CD14-positive monocyte (primary cell): ENCODE measurements at regions not wholly inside any gene's neighbourhood (a gene's known extent, or its start where the extent isn't known, plus 50 kb on each side); places are given as distances from the start of the nearest gene placed in this dataset.

Experiments
- DNase-seq, 3 donors: peaks; one replicate each; pipeline ENCODE4 v3.0.0-alpha.2; 2011 to 2022
- H2AFZ ChIP-seq: 2 replicates; pipeline ENCODE4 v1.6.0; 2012; ENCODE audit warnings: mild to moderate bottlenecking, low read depth, low read length, inconsistent platforms; ENCODE audit not compliant: insufficient read depth, poor library complexity, severe bottlenecking
- H3K27ac ChIP-seq, 2 donors: 1 replicate in 1 of 2; 2 replicates in 1 of 2; pipeline ENCODE4 v1.5.1; 2012 to 2013; ENCODE audit warnings: low read length in 2 of 2, control low read depth in 1 of 2, inconsistent platforms in 1 of 2, low read depth in 1 of 2, mild to moderate bottlenecking in 1 of 2
- H3K27me3 ChIP-seq, 2 donors: one replicate each; pipeline versions ENCODE4 v1.6.0 to v1.6.1; 2011 to 2013; ENCODE audit warnings: low read length in 2 of 2; ENCODE audit not compliant: control insufficient read depth in 2 of 2, insufficient read depth in 2 of 2
- H3K36me3 ChIP-seq, 2 donors: replicated peaks in 1 of 2; 1 replicate in 1 of 2; 2 replicates in 1 of 2; pipeline versions ENCODE4 v1.5.1 to v1.6.1; 2012 to 2013; ENCODE audit warnings: low read length in 2 of 2, control low read depth in 1 of 2, inconsistent platforms in 1 of 2, mild to moderate bottlenecking in 1 of 2; ENCODE audit not compliant: insufficient read depth in 2 of 2, control insufficient read depth in 1 of 2
- H3K4me1 ChIP-seq, 2 donors: 1 replicate in 1 of 2; 2 replicates in 1 of 2; pipeline versions ENCODE4 v1.5.1 to v1.6.1; 2012 to 2013; ENCODE audit warnings: low read length in 2 of 2, control low read depth in 1 of 2, inconsistent platforms in 1 of 2, mild to moderate bottlenecking in 1 of 2, moderate library complexity in 1 of 2; ENCODE audit not compliant: insufficient read depth in 2 of 2, control insufficient read depth in 1 of 2
- H3K4me2 ChIP-seq: replicated peaks from 2 replicates; pipeline ENCODE3; 2012; ENCODE audit warnings: low read length, moderate library complexity, mild to moderate bottlenecking; ENCODE audit not compliant: poor library complexity, severe bottlenecking; ENCODE audit errors: extremely low read depth
- H3K4me3 ChIP-seq, 3 experiments: fragments of 200-600 bp in 1 of 3; sonication (generic) in 1 of 3; replicated peaks in 1 of 3; 1 replicate in 2 of 3; 2 replicates in 1 of 3; pipeline ENCODE4 v1.5.1; 2011 to 2013; ENCODE audit warnings: low read length in 3 of 3, mild to moderate bottlenecking in 3 of 3, control low read depth in 2 of 3, low read depth in 2 of 3, inconsistent platforms in 1 of 3, moderate library complexity in 1 of 3
- H3K79me2 ChIP-seq: 2 replicates; pipeline ENCODE4 v1.6.0; 2012; ENCODE audit warnings: mild to moderate bottlenecking, control low read depth, inconsistent platforms, low read length, moderate library complexity; ENCODE audit not compliant: insufficient read depth
- H3K9ac ChIP-seq: 2 replicates; pipeline ENCODE4 v1.6.0; 2017; ENCODE audit warnings: low read length, mild to moderate bottlenecking; ENCODE audit not compliant: insufficient read depth, poor library complexity, severe bottlenecking
- H3K9me3 ChIP-seq, 2 donors: replicated peaks in 1 of 2; 1 replicate in 1 of 2; 2 replicates in 1 of 2; pipeline versions ENCODE4 v1.5.1 to v1.6.1; 2012 to 2013; ENCODE audit warnings: low read length in 2 of 2, control low read depth in 1 of 2; ENCODE audit not compliant: control insufficient read depth in 1 of 2, insufficient read depth in 1 of 2
- H4K20me1 ChIP-seq: 2 replicates; pipeline ENCODE4 v1.6.0; 2012; ENCODE audit warnings: mild to moderate bottlenecking, low read length, control low read depth, moderate library complexity; ENCODE audit not compliant: insufficient read depth
- H3K27ac Mint-ChIP-seq, 7 donors: one replicate each; pipeline ENCODE4 v1.8.0; 2020; ENCODE audit warnings: mild to moderate bottlenecking in 7 of 7, mixed read lengths in 7 of 7, moderate library complexity in 6 of 7, inconsistent platforms in 2 of 7
- H3K27me3 Mint-ChIP-seq, 3 donors: one replicate each; pipeline ENCODE4 v1.8.0; 2021 to 2022; ENCODE audit warnings: low read depth in 3 of 3, mild to moderate bottlenecking in 3 of 3, mixed read lengths in 3 of 3, moderate library complexity in 3 of 3, inconsistent platforms in 1 of 3
- H3K36me3 Mint-ChIP-seq, 2 donors: one replicate each; pipeline ENCODE4 v1.8.0; 2020; ENCODE audit warnings: mixed read lengths in 2 of 2, inconsistent platforms in 1 of 2, mild to moderate bottlenecking in 1 of 2
- H3K4me1 Mint-ChIP-seq: one replicate; pipeline ENCODE4 v1.8.0; 2020; ENCODE audit warnings: mild to moderate bottlenecking, mixed read lengths
- H3K4me3 Mint-ChIP-seq, 2 donors: one replicate each; pipeline ENCODE4 v1.8.0; 2020; ENCODE audit warnings: mild to moderate bottlenecking in 2 of 2, mixed read lengths in 2 of 2, moderate library complexity in 1 of 2
- H3K9me3 Mint-ChIP-seq, 7 donors: one replicate each; pipeline ENCODE4 v1.8.0; 2020 to 2022; ENCODE audit warnings: mixed read lengths in 7 of 7, mild to moderate bottlenecking in 6 of 7, moderate library complexity in 6 of 7, inconsistent platforms in 2 of 7
- CTCF ChIP-seq: fragments of 200-600 bp; IDR thresholded peaks from one replicate; pipeline ENCODE4 v1.8.0; 2022; ENCODE audit warnings: antibody characterized with exemption, mild to moderate bottlenecking
- WGBS: methylation state at CpG from one replicate; pipeline ENCODE4 v1.1.5; 2013; ENCODE audit warnings: missing lambda C conversion rate; ENCODE audit not compliant: insufficient coverage; 5-methylcytosine and 5-hydroxymethylcytosine counted together
- intact Hi-C, 2 donors: fragments of 100-400 bp; cut with micrococcal nuclease; formaldehyde crosslinking; loops; one replicate each; pipeline versions ENCODE4 v1.15.0 to v1.15.1; 2023

- Mint-ChIP-seq H3K4me3 (no peak overlapping the region), H3K27ac (no peak overlapping the region), H3K36me3 (no peaks in the 10 kb centered on the region), H3K9me3 (peaks cover 0 to 2% (median 0%) of the 10 kb centered on the region in 7 donors), H3K4me1 (no peaks in the 10 kb centered on the region), H3K27me3 (no peaks in the 10 kb centered on the region)
- H2AFZ ChIP-seq = no peak overlapping the region
- no peaks in the 10 kb centered on the region for H3K27me3 ChIP-seq
- no peak overlapping the region for H3K4me3 ChIP-seq
- H4K20me1 ChIP-seq = no peaks in the 10 kb centered on the region
- H3K9ac ChIP-seq = no peak overlapping the region
- H3K79me2 ChIP-seq = no peaks in the 10 kb centered on the region
- no peaks in the 10 kb centered on the region for H3K9me3 ChIP-seq
- H3K27ac ChIP-seq = no peak overlapping the region
- no peak for TF ChIP-seq CTCF
- H3K36me3 ChIP-seq = no peaks in the 10 kb centered on the region
- intact Hi-C loops = no loop called here
- no peak for DNase-seq
- H3K4me1 ChIP-seq = no peaks in the 10 kb centered on the region
- H3K4me2 ChIP-seq = no peak overlapping the region
- no CpG with 5 or more reads among the region's 2 CpGs for WGBS
These were observed 299.6 kb downstream of the TLL1 start for GRCh38 chr4:166172619-166173018.

- Histone ChIP-seq H3K79me2 (no peaks in the 10 kb centered on the region), H3K36me3 (no peaks in the 10 kb centered on the region), H3K4me3 (no peak overlapping the region), H3K27me3 (no peaks in the 10 kb centered on the region), H3K4me1 (no peaks in the 10 kb centered on the region), H4K20me1 (no peaks in the 10 kb centered on the region), H2AFZ (no peak overlapping the region), H3K4me2 (no peak overlapping the region), H3K27ac (no peak overlapping the region), H3K9ac (no peak overlapping the region), H3K9me3 (no peaks in the 10 kb centered on the region)
- intact Hi-C loops = no loop called here
- H3K9me3 Mint-ChIP-seq = peaks cover 0 to 2% (median 0%) of the 10 kb centered on the region in 7 donors
- WGBS = 92% methylated on average over 2 of the region's 4 CpGs
- H3K27me3 Mint-ChIP-seq = no peaks in the 10 kb centered on the region
- no peaks in the 10 kb centered on the region for H3K36me3 Mint-ChIP-seq
- no peak overlapping the region for H3K27ac Mint-ChIP-seq
- H3K4me1 Mint-ChIP-seq = no peaks in the 10 kb centered on the region
- no peak for TF ChIP-seq CTCF
- H3K4me3 Mint-ChIP-seq = no peak overlapping the region
- DNase-seq = no peak
These were observed 301.9 kb downstream of the TLL1 start for GRCh38 chr4:166174717-166175490.
